ENCODE measurements at regions not wholly inside any gene's neighbourhood (a gene's known extent, or its start where the extent isn't known, plus 50 kb on each side); places are given as distances from the start of the nearest gene placed in this dataset.

GRCh38 chrX:33808636-33809035 lies 323.5 kb downstream of the FAM47A start:
- TF ChIP-seq CTCF (IDR thresholded peaks at IDR 0.05) (no peak), POLR2A (IDR thresholded peaks at IDR 0.05; ENCODE audit: low read depth) (no peak), POLR2AphosphoS5 (IDR thresholded peaks at IDR 0.05) (no peak)

Measured in esophagus muscularis mucosa (tissue), 3 donors.